Activated CD4-positive, CD25-positive, alpha-beta regulatory T cell treated with anti-CD3 and anti-CD28 coated beads, Interleukin-2, amount 50 U/mL, for 24 hours (primary cell): ENCODE measurements at regions not wholly inside any gene's neighbourhood (a gene's known extent, or its start where the extent isn't known, plus 50 kb on each side); places are given as distances from the start of the nearest gene placed in this dataset.

Source experiments
- ATAC-seq, 2 donors: fragments of 150-1000 bp; cut with Tn5 transposase; one replicate each; pipeline ENCODE4 v1.10.0; 2021; ENCODE audit warnings: mild to moderate bottlenecking in 1 of 2, moderate library complexity in 1 of 2

DNA sequence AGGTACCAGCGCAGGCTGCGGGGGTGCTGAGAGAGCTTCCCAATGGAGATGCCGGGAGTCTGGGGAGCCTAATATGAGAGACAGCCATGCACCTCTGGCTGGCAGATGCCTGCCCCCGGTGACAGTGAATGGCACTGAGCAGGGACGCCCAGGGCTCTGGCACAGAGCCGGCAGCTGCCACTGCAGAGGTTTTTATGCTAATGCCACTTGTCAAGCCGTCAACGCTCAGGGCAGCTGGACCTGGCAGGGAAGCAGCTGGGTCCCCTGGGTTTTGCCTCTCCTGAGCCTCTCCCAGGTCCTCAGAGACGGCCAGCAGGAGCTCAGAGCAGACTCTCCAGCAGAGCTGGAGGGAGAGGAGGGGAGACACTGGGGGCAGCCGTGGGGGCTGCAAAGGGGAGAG, 573.6 kb downstream of the BUD13 start:
- ATAC-seq = no peak

DNA sequence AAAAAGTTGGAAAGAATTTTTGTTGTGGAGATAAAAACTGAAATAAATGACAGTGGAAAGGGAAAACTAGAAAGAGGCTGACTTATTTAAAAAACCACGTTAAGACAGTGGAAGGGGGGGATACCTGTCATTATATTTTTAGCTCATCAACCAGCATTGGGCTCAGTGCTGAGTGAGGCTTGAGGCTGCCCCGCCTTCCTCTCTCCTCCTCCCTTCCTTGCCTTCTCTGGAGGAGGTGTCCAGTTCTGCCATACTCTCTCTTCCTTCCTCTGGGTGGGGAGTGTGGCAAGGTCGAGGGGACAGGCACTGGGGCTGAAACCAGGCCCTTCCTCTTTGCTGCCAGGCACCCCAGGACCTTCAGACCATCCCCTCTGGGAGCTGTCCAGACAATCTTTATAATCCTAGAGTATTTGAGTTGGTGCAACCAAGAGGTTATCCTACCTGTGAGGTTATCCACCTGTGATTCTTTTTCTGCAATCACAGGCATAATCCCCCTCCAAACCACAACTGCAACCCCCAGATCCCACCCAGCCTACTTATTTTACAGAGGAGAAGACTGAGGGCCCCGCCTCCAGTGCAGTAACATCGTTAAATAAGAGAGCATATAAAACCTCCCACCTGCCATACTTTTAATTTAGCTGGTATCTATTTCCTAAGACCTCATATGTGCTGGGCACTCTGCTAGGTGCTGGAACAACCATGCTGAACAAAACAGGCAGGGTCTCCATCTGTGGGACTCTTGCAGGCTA, 578.5 kb downstream of the BUD13 start:
- no peak for ATAC-seq

DNA sequence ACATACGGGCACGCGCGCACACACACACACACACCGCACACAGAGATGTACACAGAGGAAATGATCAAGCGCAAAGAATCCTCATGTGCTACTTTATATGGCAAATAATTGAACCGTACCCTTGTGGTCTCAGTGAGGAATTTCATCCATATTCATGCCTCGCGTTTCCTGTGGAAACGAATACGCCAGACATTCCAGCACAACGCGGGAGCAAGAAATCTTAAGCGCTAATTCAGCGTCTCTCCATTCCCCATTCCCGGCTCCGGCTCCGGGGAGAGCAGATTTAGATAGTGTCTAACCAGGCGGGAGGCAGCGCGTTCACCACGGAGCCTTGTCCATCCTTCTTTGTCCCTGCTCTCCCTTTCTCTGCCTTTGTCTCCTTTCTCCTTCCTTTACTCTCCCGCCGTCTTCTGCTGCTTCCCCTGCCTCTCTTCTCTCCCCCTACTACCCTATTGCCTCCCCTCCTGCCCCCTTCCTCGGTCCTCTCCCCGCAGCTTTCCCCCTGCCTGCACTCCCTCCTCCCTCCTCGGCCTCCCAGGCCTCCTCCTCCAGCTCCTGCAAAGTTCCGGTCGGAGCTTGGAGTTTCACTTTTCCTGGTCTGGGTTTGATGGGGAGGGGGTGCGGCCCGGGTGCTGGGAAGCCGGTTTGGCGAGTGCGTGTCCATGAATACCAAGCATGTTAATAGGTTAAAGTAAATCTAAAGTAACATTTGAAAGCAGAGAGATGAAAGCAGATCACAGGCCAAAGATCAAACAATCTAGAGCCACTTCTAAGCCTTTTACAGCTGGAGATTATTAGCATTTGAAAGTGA, 579.3 kb downstream of the BUD13 start:
- ATAC-seq = no peak

DNA sequence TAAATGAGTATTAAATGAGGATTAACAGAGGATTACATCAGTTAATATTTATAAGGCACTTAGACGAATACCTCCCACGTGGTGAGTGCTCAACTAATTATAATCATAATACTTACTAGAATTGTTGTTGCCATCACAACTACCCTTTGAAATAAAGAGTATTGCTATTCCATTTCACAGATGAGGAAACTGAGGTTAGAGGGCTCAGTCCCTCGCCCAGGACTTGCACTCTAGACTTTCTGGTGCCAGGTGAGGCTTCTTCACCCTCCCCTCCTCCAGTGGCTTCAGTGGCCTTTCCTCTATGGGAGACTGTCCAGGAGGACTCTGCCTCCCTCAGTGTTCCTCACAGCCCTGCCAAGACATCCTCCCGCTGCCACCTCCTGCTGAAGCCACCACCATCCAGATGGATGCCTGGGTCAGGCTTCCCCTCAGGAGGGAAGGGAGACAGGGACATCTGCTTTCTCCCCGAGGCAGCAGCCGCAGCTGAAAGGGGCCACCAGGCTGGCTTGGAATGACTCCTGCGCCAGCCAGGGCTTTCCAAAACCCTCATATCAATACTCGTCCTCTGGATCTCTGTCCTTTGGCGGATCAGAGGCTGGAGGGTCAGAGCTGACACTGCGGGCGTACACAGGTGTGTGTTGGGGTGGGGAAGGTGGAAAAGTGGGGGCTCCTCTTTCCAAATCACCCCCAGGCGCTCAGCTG, 580.1 kb downstream of the BUD13 start:
- no peak for ATAC-seq

DNA sequence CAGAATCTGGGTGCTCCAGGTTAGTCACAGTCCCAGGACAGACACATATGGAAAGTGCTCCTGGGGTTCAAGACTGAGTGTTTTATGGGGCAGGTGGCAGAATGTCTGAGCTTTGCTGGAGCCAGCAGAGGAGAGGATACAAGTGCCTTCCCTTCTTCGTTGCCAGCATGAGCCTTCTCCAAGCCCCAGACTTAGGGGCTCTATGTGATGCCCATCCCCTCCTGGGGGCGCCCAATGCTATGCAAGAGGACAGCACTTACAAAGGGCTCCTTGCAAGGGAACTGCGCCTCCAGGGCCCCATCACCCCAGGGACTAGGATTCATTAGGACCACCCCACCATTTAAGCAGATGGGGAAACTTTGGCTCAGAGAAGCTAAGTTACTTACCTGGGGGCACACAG, 581.9 kb downstream of the BUD13 start:
- ATAC-seq = no peak

DNA sequence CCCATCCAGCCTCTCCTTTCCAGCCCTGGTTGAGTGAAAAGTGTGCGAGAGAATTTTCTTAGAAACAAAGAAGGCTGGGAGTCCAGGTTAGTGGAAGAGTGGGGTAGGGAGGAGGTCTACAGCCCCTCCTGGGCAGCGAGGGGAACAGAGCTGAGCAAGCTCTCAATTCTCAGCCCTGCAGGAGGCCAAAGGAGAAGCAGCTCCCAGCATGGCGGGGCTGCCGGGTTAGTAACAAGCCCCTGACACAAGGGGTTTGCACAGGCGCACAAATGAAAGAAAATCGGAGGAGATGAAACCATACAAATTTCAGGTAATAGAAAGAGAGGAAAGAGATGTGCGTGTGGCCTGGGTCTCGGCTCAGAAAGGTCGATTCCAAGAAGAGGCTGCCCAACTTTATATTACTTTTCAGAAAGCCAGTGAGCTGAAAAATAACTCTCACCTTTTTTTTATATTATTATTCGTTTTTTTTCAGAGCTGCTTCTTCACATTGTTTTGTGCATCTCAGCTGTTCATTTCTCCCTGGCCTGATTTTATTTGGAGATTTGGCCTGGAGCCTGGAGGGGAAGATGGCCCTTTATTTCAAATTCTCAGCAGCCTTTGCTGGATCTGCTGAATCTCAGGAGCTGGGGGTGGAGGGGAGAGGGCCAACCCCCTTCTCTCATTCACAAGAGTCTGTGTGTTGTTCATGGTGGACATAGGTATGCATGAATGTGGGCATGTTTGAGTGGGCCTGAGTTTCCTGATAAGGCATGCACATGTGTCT, 583.2 kb downstream of the BUD13 start:
- no peak for ATAC-seq

DNA sequence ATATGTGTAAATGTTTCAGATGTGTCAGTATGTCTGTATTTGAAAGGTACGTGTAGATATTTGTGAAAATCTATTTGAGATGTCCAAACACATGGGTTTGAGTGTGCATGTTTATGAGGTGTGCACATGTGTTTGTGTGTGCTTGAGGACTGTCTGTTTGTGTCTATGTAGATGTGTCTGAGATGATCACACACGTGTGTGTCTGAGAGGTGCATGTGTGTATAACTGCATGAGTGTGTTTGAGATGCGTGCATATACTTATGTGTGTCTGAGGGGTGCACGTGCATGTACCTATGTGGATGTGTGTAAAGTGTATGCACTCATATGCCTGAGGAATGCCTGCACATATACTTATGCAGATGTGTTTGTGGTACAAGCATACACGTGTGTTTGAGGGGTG, 584.4 kb downstream of the BUD13 start:
- ATAC-seq = no peak

DNA sequence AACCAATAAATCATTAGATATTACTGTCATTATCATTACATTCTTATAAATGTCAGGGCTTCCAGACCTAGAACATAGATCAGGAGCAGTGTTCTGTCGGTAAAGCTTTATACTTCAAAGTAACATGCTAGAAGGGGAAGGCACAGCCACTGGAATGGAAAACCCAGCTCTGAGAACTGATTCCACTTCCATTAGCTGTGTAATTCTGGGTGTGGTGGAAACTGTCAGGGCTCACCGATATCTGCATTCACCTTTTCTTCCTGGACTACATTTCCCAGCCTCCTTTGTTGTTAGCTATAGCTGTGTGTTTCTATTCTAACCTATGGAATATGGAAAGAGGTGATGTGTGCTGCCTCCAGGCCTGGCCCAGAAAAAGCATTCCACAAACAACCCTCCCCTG, 585.8 kb downstream of the BUD13 start:
- ATAC-seq = no peak

DNA sequence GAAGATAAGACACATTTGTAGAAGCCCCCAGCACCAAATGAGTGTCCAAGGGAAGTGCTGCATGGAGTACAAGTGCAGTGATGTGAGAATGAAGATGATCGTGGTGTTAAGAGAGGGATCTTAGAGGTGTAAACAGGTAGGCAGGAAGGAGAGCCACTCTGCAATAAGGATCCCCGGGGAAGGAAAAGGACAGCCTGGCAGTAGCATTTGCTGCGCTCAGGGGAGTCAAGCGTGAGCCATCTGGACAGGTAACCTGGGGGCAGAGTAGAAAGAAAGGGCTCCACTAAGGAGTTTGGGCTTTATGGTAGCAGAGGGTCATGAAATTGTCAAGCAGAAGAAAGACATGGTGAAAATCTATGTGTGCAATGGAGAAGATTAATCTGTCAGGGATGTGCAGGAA, 587.2 kb downstream of the BUD13 start:
- no peak for ATAC-seq

DNA sequence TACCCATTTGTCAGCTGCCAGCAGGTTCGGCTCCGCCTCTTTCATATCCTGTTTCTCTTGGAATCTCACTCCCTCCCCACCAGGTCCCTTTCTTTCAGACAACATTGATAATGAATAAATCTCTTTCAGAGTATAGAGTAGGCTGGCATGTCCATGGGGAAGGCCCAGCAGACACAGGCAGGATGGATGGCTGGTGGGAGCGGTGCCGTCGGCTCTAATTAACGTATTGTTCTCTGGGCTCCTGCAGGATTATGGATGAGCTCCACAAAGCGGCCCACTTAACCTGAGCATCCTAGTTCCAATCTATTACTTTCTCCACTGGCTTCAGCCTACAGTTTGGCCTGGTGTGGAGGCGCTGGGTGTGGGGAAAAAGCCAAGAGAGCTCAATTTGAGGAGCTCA, 588.0 kb downstream of the BUD13 start:
- no peak for ATAC-seq

DNA sequence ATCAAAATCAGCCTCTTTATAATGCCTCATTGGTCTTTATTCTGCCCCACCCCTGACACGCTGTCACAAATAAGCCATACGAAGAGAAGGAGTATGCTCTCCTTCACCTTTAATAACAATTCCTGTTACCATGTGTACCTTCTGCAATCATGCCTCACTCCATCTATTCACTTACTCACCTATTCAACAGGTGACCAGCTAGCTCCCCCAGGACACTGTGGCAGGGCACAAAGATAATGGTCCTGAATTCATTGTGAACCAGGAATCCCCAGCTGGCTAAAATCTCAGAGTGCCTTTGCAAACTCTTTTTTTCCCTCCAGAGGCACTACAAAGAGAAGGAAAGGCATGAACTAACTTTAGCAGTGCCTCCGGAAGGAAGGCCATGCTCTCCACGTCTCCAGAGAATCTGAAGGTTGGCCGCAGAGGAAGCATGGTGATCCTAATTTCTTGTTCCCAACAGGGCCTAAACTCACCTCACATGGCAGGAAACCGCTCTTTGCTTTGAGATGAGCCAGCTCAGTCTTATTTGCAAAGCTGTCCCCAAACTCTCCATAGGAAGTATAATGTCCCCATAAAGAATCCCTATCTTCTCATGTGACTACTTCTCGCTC, 590.3 kb downstream of the BUD13 start:
- ATAC-seq = no peak

DNA sequence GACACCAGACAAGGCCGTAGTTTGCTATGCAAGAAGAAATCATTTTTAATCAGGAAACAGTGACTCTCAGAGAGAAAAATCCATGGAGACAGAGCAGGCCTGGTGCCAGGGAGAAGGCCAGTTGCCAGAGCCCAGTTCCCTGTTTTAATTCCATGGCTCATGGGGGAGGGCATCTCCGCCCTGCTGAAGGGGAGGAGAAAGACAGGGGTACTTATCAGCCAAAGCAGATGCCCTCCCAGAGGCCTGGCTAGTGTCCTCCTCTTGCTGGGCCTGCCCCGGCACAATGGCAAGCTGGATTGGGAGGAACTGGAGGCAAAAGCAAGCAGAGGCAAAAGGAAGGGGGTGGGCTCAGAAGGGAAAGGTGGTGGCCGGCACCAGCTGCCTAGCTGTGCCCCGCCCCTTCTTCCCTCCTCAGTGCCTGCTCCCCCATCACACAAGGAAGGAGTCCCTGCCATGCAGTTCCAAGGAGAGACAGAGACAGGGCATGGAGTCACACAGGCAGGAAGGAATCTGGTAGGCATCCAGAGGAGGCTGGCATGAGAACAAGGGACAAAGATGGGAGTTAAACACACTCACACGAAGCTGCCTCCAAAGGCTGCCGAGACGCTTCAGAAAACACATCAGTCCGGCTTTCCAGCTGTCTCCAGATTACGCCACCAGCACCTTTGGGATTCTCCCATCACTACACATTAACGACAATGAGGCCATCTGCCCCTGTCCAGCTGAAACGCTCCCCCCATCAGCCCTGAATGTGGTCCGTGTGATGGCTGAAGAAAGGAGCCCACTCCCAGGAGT, 591.8 kb downstream of the BUD13 start:
- no peak for ATAC-seq

DNA sequence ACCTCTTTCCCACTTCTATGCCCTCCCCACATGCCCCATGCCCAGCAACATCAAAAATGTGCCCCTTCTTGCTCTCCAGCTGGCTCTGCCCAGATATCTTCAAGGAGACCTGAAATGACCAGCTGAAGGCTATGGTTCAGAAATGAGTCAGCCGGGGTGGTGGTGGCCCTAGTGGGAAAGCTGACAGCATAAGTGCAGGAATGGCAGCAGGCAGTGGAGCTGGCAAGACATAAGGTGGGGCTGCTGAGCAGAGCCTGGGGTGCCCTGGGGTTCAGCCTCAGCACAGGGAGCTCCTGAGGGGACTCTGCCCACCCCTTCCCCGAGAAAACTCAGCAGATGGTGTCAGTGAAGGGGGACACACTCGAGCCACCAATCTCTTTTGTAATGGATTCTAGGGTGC, 593.4 kb downstream of the BUD13 start:
- no peak for ATAC-seq

DNA sequence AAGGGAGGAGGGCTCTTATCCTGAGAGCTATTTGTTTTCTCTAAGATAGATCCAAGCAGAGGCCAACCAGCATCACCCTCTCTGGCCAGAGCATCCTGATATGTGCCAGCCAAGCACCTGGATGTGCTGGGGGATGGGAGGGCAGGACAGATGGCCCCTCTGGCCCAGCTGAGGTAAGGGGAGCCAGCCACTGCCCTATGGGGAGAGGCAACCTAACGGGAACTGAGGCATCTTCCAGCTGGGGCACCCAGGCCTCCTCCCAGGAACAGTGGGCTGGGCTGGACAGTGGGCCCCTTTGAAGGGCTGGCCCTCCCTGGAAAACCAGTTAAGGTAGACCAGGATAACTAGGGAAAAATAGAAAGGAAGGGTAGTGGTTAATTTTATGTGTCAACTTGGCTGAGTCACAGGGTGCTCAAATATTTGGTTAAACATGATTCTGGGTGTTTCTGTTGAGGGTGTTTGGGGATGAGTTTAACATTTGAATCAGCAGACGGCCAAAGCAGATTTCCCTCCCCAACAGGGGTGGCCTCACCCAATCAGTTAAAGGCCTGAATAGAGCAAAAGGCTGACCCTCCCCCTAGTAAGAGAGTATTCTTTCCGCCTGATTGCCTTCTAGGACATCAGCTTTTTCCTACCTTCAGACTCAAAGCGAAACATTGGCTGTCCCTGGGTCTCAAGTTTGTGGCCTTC, 595.1 kb downstream of the BUD13 start:
- ATAC-seq = no peak

DNA sequence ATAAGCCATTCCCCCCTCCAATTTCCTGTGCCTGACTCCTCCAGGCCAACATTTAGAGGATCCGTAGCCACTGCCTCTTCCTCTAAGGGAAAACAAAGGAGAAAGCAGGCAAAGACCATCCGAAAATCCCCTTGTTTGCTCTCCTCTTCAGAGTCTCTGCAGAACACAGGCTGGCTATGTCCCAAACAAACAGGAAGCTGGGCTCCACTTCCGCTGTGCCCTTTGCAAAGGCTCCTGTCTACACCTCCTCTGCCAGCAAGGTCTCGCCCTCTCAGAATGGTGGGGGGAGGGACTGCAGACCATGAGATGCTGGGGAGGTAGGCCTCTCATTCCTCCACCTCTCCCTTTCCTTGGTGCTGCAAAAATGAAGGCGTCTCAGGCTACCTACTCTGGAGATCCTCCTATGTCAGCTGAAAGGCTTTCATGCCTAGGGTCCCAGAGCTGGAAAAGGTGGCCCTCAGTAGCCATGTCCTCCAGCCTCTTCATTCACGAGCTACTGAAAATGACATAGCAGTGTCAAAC, 596.2 kb downstream of the BUD13 start:
- no peak for ATAC-seq

DNA sequence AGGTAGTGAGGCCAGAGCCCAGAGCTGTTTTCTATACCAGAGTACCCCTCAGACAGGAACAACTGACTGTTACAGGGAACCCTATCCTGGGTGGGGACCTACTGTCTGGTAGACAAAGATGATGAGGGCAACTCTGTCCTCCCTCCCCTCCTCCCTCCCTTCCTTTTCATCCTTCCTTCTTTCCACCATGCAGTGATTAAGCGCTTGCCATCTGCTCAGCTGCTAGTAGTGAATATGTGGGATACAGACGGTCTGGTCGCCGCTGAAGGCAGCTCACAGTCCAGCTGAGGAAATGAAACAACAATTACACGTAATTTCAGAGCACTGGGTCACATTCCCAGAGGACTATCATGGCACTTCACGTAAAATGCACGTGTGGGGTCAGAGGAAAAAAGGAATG, 597.1 kb downstream of the BUD13 start:
- no peak for ATAC-seq

DNA sequence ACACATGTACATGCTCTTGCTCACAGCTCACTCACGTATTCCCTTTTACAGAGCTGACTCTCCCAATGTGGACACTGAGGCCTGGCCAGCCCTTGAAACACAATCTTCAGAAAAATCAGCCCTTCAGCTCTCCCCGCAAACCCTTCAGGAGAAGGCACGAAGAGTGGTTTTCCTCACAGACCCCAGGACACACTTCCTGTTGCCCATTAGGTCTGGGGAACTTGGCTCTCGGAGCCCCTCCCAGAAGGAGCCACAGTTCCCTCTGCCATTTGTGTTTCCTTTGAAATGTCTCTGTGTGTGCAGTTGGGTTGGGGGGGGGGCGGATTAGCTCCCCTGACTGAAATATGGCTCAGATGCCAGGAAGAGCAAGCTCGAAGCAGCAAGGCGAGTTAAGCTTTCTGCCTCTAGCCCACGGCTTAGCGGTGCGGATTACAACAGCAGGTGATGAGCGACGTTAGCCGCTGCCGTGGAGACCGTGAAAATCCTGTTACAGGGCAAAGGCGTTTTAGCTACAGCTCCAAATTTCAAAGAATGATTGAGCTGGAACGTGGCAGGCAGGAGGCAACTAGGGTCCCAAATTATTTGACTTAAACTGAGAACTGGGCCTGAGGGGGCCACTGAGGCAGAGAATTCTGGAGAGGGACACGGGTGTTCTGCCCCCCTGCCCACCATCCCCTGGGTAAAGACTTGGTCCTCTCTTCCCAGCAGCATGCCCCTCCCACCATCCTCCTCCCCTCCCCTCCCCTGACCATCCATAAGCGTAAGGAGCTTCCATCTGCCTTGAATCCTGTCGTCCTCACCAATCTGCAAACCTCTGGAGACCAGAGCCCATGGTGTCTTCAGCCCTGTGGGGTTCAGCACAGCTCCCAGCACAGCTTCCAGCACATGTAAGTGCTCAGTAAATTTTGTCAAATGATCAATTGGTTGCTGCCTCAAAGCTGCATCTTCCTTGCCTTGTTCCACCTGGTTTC, 598.6 kb downstream of the BUD13 start:
- no peak for ATAC-seq

DNA sequence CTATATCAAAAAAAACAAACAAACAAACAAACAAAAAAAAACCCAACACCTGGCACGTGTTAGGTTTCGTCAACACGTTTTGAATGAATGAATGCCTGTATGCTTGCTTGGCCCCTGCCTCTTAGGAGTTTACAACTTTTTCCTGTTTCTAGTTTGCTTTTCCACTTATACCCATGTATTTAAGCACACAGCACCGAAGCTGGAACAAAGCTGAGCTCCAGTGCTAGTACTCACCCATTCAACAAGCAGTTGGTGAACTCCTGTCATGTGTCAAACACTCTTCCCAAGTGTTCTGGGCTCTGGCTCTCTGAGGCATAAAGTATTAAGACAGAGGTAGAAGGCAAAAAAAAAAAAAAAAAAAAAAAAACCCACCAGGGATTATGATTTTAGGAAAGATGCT, 599.3 kb downstream of the BUD13 start:
- ATAC-seq = no peak

DNA sequence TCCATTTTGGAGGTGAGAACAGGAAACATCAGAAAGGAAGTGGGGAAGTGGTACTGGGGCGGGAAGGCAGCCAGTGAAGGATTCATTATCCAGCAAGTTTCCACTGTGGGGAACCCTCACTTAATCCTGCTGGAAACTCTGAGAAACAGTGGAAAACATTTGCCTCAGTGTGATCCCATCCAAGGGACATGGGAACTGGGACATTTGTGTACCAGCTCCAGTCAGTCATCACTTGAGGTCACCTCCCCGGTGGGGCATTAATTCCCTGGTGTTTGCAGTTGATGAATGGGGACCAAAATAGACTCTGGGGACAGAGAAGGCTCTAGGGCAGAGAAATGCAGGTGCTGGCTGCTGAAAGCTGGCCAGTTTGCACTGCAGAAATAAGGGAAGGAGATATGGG, 599.9 kb downstream of the BUD13 start:
- no peak for ATAC-seq

DNA sequence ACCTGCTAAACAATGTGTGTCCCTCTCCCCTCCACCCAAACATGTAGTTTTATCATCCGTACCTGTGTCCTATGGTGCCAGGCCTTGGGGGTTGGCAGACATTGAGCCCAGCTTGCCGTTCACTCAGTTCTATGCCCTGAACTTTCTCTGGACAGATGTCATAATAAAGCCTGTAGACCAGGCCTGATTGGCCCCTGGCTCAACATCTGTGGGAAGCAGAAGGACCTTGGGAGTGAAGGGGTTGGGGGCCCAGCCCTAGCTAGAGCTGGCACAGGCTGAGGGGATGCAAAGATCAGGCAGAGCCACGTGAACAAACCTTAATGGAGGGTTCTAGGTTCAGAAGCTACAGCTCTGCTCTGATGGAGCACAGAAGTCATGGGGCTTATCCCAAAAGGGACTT, 600.6 kb downstream of the BUD13 start:
- ATAC-seq = no peak
